WTC11 (cell line): ENCODE measurements at regions not wholly inside any gene's neighbourhood (a gene's known extent, or its start where the extent isn't known, plus 50 kb on each side); places are given as distances from the start of the nearest gene placed in this dataset.

Source experiments
- ATAC-seq: fragments of 200-7000 bp; cut with Tn5 transposase; 2 replicates; pipeline ENCODE4 v1.10.0; 2021; ENCODE audit warnings: mild to moderate bottlenecking, moderate library complexity
- CTCF ChIA-PET: fragments of 300-600 bp; sonication (Branson Sonifier 250); formaldehyde crosslinking; loops from one replicate; lab custom pipeline; 2021; ENCODE audit warnings: antibody characterized with exemption; lab: Charles Lee
- POLR2A ChIA-PET: fragments of 350-600 bp; sonication (Branson Sonifier 250); formaldehyde crosslinking; loops from one replicate; lab custom pipeline; 2021; ENCODE audit warnings: antibody characterized with exemption; lab: Charles Lee
- DNase-seq: peaks from one replicate; pipeline ENCODE4 v3.0.0; 2021; ENCODE audit warnings: low spot score
- H3K27ac Mint-ChIP-seq: 2 replicates; pipeline ENCODE4 v1.8.0; 2021; ENCODE audit warnings: mixed read lengths
- H3K27me3 Mint-ChIP-seq: 2 replicates; pipeline ENCODE4 v1.8.0; 2021; ENCODE audit warnings: low read depth, mild to moderate bottlenecking, moderate library complexity, mixed read lengths
- H3K36me3 Mint-ChIP-seq: 2 replicates; pipeline ENCODE4 v1.8.0; 2021; ENCODE audit warnings: mixed read lengths
- H3K4me1 Mint-ChIP-seq: 2 replicates; pipeline ENCODE4 v1.8.0; 2022; ENCODE audit warnings: mixed read lengths
- H3K4me3 Mint-ChIP-seq: 2 replicates; pipeline ENCODE4 v1.8.0; 2021; ENCODE audit warnings: mild to moderate bottlenecking, moderate library complexity, mixed read lengths
- H3K9me3 Mint-ChIP-seq: 2 replicates; pipeline ENCODE4 v1.8.0; 2021; ENCODE audit warnings: mixed read lengths
- EMX1 ChIP-seq: fragments of 250-450 bp; sonication (Bioruptor Pico); IDR thresholded peaks from 2 replicates; pipeline ENCODE4 v1.8.0; 2021; ENCODE audit warnings: mild to moderate bottlenecking
- ESRRA ChIP-seq: sonication (generic); formaldehyde crosslinking; IDR thresholded peaks from 2 replicates; pipeline ENCODE4 v1.8.1; 2022; ENCODE audit warnings: mild to moderate bottlenecking, missing genetic modification reagents, borderline replicate concordance
- ETV6 ChIP-seq: sonication (generic); formaldehyde crosslinking; IDR thresholded peaks from 2 replicates; pipeline ENCODE4 v1.8.1; 2022; ENCODE audit warnings: mild to moderate bottlenecking, missing genetic modification reagents
- FOXK1 ChIP-seq: sonication (generic); formaldehyde crosslinking; IDR thresholded peaks from 2 replicates; pipeline ENCODE4 v1.8.0; 2022; ENCODE audit warnings: mild to moderate bottlenecking, moderate library complexity, missing genetic modification reagents
- FOXP1 ChIP-seq: sonication (generic); formaldehyde crosslinking; IDR thresholded peaks from 2 replicates; pipeline ENCODE4 v1.8.0; 2022; ENCODE audit warnings: missing genetic modification reagents, mild to moderate bottlenecking, moderate library complexity, borderline replicate concordance
- GABPB1 ChIP-seq: sonication (generic); formaldehyde crosslinking; IDR thresholded peaks from 2 replicates; pipeline ENCODE4 v1.8.1; 2023; ENCODE audit warnings: mild to moderate bottlenecking, missing genetic modification reagents
- GTF2I ChIP-seq: fragments of 250-450 bp; sonication (Bioruptor Pico); conservative IDR thresholded peaks from 2 replicates; pipeline ENCODE4 v1.4.0; 2021; ENCODE audit warnings: mild to moderate bottlenecking
- HMGA2 ChIP-seq: fragments of 250-450 bp; sonication (Bioruptor Pico); IDR thresholded peaks from 2 replicates; pipeline ENCODE4 v1.4.0; 2021; ENCODE audit warnings: mild to moderate bottlenecking, moderate library complexity
- IRF2 ChIP-seq: sonication (generic); formaldehyde crosslinking; IDR thresholded peaks from 2 replicates; pipeline ENCODE4 v1.8.0; 2022; ENCODE audit warnings: low read depth, missing genetic modification reagents, borderline replicate concordance
- JUN ChIP-seq: sonication (generic); formaldehyde crosslinking; IDR thresholded peaks from 2 replicates; pipeline ENCODE4 v1.8.0; 2023; ENCODE audit warnings: mild to moderate bottlenecking, missing genetic modification reagents
- NFYB ChIP-seq: sonication (generic); formaldehyde crosslinking; conservative IDR thresholded peaks from 2 replicates; pipeline ENCODE4 v1.8.0; 2022; ENCODE audit warnings: low read depth, missing genetic modification reagents
- NR2C2 ChIP-seq: sonication (generic); formaldehyde crosslinking; IDR thresholded peaks from 2 replicates; pipeline ENCODE4 v1.8.0; 2022; ENCODE audit warnings: mild to moderate bottlenecking, missing genetic modification reagents
- OVOL2 ChIP-seq: fragments of 250-450 bp; sonication (Bioruptor Pico); IDR thresholded peaks from 2 replicates; pipeline ENCODE4 v1.9.0; 2021; ENCODE audit warnings: mild to moderate bottlenecking, borderline replicate concordance
- RORB ChIP-seq: fragments of 250-450 bp; sonication (Bioruptor Pico); IDR thresholded peaks from 2 replicates; pipeline ENCODE4 v1.9.0; 2021; ENCODE audit warnings: mild to moderate bottlenecking
- SP1 ChIP-seq: sonication (generic); formaldehyde crosslinking; conservative IDR thresholded peaks from 2 replicates; pipeline ENCODE4 v1.8.1; 2022; ENCODE audit warnings: missing genetic modification reagents
- TCF7 ChIP-seq: sonication (generic); formaldehyde crosslinking; IDR thresholded peaks from 2 replicates; pipeline ENCODE4 v1.8.0; 2022; ENCODE audit warnings: mild to moderate bottlenecking, low read depth, missing genetic modification reagents, moderate library complexity
- TEAD1 ChIP-seq: sonication (generic); formaldehyde crosslinking; IDR thresholded peaks from 2 replicates; pipeline ENCODE4 v1.8.0; 2022; ENCODE audit warnings: mild to moderate bottlenecking, missing genetic modification reagents
- TP53 ChIP-seq: sonication (generic); formaldehyde crosslinking; IDR thresholded peaks from 2 replicates; pipeline ENCODE4 v1.8.1; 2023; ENCODE audit warnings: mild to moderate bottlenecking, missing genetic modification reagents
- ZBTB21 ChIP-seq: sonication (generic); formaldehyde crosslinking; IDR thresholded peaks from 2 replicates; pipeline ENCODE4 v1.8.1; 2023; ENCODE audit warnings: mild to moderate bottlenecking, missing genetic modification reagents, borderline replicate concordance
- ZNF121 ChIP-seq: sonication (generic); formaldehyde crosslinking; IDR thresholded peaks from 2 replicates; pipeline ENCODE4 v1.8.0; 2023; ENCODE audit warnings: missing genetic modification reagents
- ZNF219 ChIP-seq: sonication (generic); formaldehyde crosslinking; IDR thresholded peaks from 2 replicates; pipeline ENCODE4 v1.8.0; 2023; ENCODE audit warnings: missing genetic modification reagents, mild to moderate bottlenecking, borderline replicate concordance
- ZNF232 ChIP-seq: sonication (generic); formaldehyde crosslinking; IDR thresholded peaks from 2 replicates; pipeline ENCODE4 v1.8.0; 2022; ENCODE audit warnings: mild to moderate bottlenecking, missing genetic modification reagents
- ZNF317 ChIP-seq: sonication (generic); formaldehyde crosslinking; IDR thresholded peaks from 2 replicates; pipeline ENCODE4 v1.8.1; 2023; ENCODE audit warnings: low read depth, mild to moderate bottlenecking, moderate library complexity, missing genetic modification reagents, borderline replicate concordance
- ZNF396 ChIP-seq: fragments of 250-450 bp; sonication (Bioruptor Pico); IDR thresholded peaks from 2 replicates; pipeline ENCODE4 v1.8.0; 2021; ENCODE audit warnings: mild to moderate bottlenecking, moderate library complexity, borderline replicate concordance
- TF ChIP-seq, protein P1 (sequence below): sonication (generic); formaldehyde crosslinking; IDR thresholded peaks from 2 replicates; pipeline ENCODE4 v1.8.0; 2022; ENCODE audit warnings: missing genetic modification reagents
- TF ChIP-seq, protein P2 (sequence below): sonication (generic); formaldehyde crosslinking; IDR thresholded peaks from 2 replicates; pipeline ENCODE4 v1.8.0; 2022; ENCODE audit warnings: mild to moderate bottlenecking, missing genetic modification reagents
- TF ChIP-seq, protein P3 (sequence below): sonication (generic); formaldehyde crosslinking; conservative IDR thresholded peaks from 2 replicates; pipeline ENCODE4 v1.8.1; 2022; ENCODE audit warnings: mild to moderate bottlenecking, missing genetic modification reagents
- TF ChIP-seq, protein P4 (sequence below): sonication (generic); formaldehyde crosslinking; IDR thresholded peaks from 2 replicates; pipeline ENCODE4 v1.8.1; 2023; ENCODE audit warnings: mild to moderate bottlenecking, missing genetic modification reagents
- TF ChIP-seq, protein P5 (sequence below): fragments of 250-450 bp; sonication (Bioruptor Pico); IDR thresholded peaks from 2 replicates; pipeline ENCODE4 v1.9.0; 2021; ENCODE audit warnings: mild to moderate bottlenecking

DNA sequence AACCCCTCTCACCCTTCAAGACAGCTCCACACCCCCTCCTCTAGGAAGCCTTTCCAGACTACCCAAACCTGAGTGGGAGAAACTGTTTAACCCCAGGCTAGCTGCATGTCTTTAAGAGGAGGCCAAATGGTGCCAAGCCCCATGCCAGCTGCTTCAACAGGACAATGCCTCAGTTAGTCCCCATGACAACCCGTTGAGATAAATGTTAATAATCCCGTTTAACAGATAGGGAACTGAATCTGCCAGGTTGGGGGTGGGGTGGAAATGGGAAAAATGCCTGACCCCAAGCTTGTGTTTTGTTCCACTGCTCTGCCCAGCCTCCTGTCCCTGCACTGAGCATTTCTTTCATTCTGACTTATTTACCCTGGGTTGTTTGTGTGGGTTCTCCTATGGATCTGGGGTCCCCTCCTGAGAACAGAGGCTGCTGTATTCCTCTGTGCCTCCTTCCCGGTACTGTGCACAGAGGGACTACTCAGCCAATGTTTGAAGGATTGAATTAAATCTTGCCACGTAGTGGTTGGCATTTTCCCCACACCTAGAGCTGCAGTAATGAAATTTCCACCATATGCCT is 452.6 kb upstream of the ZMIZ1 start (continued):
- TF ChIP-seq NR2C2 (CRISPR knock-in tag): no peak

DNA sequence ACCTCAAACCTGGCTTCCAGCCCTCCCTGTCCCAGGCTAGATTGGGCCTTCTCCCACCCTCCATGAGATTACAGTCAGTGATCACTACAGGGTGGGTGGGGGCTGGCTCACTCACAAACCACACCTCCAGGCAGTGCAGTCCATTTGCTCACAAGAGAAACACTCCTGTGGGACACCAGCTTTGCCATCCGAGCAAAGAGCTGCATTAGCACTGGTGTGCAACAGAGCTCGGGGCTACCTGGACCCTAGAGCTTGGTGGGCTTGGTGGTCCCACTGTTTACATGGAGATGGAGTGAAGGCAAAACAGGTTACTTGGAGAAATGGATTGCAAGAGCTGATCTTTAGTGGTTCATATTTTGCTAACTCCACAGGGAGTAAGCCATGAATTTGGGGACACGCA is 451.7 kb upstream of the ZMIZ1 start:
- ATAC-seq (no peak), DNase-seq (no peak)
- Mint-ChIP-seq H3K36me3 (no peaks in the 10 kb centered on the region), H3K4me3 (no peak overlapping the region), H3K4me1 (no peaks in the 10 kb centered on the region), H3K9me3 (no peaks in the 10 kb centered on the region), H3K27ac (no peak overlapping the region), H3K27me3 (peaks cover 9% of the 10 kb centered on the region)
- CTCF ChIA-PET: interaction anchor here (1.4 kb wide), 1 partner anchor 40 kb away, joined by 4 read pairs; no protein-coding TSS in a partner anchor
- TF ChIP-seq, protein P1, sequence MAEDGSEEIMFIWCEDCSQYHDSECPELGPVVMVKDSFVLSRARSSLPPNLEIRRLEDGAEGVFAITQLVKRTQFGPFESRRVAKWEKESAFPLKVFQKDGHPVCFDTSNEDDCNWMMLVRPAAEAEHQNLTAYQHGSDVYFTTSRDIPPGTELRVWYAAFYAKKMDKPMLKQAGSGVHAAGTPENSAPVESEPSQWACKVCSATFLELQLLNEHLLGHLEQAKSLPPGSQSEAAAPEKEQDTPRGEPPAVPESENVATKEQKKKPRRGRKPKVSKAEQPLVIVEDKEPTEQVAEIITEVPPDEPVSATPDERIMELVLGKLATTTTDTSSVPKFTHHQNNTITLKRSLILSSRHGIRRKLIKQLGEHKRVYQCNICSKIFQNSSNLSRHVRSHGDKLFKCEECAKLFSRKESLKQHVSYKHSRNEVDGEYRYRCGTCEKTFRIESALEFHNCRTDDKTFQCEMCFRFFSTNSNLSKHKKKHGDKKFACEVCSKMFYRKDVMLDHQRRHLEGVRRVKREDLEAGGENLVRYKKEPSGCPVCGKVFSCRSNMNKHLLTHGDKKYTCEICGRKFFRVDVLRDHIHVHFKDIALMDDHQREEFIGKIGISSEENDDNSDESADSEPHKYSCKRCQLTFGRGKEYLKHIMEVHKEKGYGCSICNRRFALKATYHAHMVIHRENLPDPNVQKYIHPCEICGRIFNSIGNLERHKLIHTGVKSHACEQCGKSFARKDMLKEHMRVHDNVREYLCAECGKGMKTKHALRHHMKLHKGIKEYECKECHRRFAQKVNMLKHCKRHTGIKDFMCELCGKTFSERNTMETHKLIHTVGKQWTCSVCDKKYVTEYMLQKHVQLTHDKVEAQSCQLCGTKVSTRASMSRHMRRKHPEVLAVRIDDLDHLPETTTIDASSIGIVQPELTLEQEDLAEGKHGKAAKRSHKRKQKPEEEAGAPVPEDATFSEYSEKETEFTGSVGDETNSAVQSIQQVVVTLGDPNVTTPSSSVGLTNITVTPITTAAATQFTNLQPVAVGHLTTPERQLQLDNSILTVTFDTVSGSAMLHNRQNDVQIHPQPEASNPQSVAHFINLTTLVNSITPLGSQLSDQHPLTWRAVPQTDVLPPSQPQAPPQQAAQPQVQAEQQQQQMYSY (CRISPR knock-in tag): no peak
- TF ChIP-seq ETV6 (CRISPR knock-in tag) (no peak), JUN (CRISPR knock-in tag) (no peak), TP53 (CRISPR knock-in tag) (no peak), ESRRA (CRISPR knock-in tag) (no peak), ZNF219 (CRISPR knock-in tag) (no peak), RORB (CRISPR knock-in tag) (no peak), IRF2 (no peak), FOXP1 (CRISPR knock-in tag) (no peak), HMGA2 (CRISPR knock-in tag) (no peak), GTF2I (no peak)
- TF ChIP-seq, protein P2, sequence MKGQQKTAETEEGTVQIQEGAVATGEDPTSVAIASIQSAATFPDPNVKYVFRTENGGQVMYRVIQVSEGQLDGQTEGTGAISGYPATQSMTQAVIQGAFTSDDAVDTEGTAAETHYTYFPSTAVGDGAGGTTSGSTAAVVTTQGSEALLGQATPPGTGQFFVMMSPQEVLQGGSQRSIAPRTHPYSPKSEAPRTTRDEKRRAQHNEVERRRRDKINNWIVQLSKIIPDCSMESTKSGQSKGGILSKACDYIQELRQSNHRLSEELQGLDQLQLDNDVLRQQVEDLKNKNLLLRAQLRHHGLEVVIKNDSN (CRISPR knock-in tag): no peak
- TF ChIP-seq, protein P3, sequence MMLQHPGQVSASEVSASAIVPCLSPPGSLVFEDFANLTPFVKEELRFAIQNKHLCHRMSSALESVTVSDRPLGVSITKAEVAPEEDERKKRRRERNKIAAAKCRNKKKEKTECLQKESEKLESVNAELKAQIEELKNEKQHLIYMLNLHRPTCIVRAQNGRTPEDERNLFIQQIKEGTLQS: no peak
- POLR2A ChIA-PET: no interaction called here

DNA sequence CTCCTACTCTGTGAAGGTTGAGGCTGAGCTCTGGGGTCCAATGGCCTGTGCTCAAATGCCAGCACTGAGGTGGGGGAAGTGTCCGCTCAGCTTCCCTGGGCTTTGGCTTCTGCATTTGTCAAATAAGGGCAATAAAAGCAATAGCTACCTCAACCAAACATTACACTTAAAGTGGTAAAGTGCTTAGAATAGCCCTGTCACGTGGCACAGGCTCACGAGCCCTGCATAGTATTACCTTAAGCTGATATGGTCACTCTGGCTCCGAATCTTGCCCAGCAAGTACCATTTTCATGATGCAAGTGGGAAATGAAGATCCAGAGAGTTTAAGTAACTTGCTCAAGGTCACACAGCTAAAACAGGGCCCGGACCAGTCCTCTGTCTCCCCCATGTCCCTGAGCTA is 451.1 kb upstream of the ZMIZ1 start:
- no peak for TF ChIP-seq TEAD1 (CRISPR knock-in tag)
- no peak for TF ChIP-seq ZNF317 (CRISPR knock-in tag)
- no peak for TF ChIP-seq ZBTB21
- TF ChIP-seq, protein P4, sequence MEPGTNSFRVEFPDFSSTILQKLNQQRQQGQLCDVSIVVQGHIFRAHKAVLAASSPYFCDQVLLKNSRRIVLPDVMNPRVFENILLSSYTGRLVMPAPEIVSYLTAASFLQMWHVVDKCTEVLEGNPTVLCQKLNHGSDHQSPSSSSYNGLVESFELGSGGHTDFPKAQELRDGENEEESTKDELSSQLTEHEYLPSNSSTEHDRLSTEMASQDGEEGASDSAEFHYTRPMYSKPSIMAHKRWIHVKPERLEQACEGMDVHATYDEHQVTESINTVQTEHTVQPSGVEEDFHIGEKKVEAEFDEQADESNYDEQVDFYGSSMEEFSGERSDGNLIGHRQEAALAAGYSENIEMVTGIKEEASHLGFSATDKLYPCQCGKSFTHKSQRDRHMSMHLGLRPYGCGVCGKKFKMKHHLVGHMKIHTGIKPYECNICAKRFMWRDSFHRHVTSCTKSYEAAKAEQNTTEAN (CRISPR knock-in tag): no peak
- no peak for TF ChIP-seq SP1
- TF ChIP-seq, protein P5, sequence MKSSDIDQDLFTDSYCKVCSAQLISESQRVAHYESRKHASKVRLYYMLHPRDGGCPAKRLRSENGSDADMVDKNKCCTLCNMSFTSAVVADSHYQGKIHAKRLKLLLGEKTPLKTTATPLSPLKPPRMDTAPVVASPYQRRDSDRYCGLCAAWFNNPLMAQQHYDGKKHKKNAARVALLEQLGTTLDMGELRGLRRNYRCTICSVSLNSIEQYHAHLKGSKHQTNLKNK (CRISPR knock-in tag): no peak
- TF ChIP-seq NFYB (CRISPR knock-in tag): no peak
- no peak for TF ChIP-seq FOXK1 (CRISPR knock-in tag)
- TF ChIP-seq ZNF396 (CRISPR knock-in tag): no peak
- no peak for TF ChIP-seq EMX1
- no peak for TF ChIP-seq RORB (CRISPR knock-in tag)
- no peak for TF ChIP-seq OVOL2 (CRISPR knock-in tag)
- TF ChIP-seq NR2C2 (CRISPR knock-in tag): no peak
- TF ChIP-seq ZNF121 (CRISPR knock-in tag): no peak
- no peak for TF ChIP-seq GABPB1
- no peak for TF ChIP-seq ZNF232 (CRISPR knock-in tag)
- no peak for TF ChIP-seq TCF7 (CRISPR knock-in tag)
- CTCF ChIA-PET: interaction anchor here (1.4 kb wide), 1 partner anchor 40 kb away, joined by 4 read pairs; no protein-coding TSS in a partner anchor
- POLR2A ChIA-PET: no interaction called here
- DNase-seq: no peak
- peaks cover 9% of the 10 kb centered on the region for H3K27me3 Mint-ChIP-seq
- H3K27ac Mint-ChIP-seq: no peak overlapping the region
- no peak for ATAC-seq
- no peaks in the 10 kb centered on the region for H3K9me3 Mint-ChIP-seq
- no peak overlapping the region for H3K4me3 Mint-ChIP-seq
- H3K36me3 Mint-ChIP-seq: no peaks in the 10 kb centered on the region
- no peaks in the 10 kb centered on the region for H3K4me1 Mint-ChIP-seq
